ENCODE measurements at regions not wholly inside any gene's neighbourhood (a gene's known extent, or its start where the extent isn't known, plus 50 kb on each side); places are given as distances from the start of the nearest gene placed in this dataset.

GRCh38 chr6:21997119-21998037 lies 299.5 kb downstream of the PRL start:
- TF ChIP-seq CTCF (conservative IDR thresholded peaks at IDR 0.05; ENCODE audit: low read depth, low read length): no peak
- DNase-seq (ENCODE audit: low read depth): no peak

GRCh38 chr6:21998582-21998981 lies 298.3 kb downstream of the PRL start:
- no peak overlapping the region for H3K4me3 ChIP-seq (ENCODE audit: low read depth, low read length)
- TF ChIP-seq CTCF (conservative IDR thresholded peaks at IDR 0.05; ENCODE audit: low read depth, low read length): no peak
- no peak for DNase-seq (ENCODE audit: low read depth)

More at GRCh38 chr6:21997119-21998037, 299.5 kb downstream of the PRL start:
- H3K4me3 ChIP-seq (ENCODE audit: low read depth, low read length): no peak overlapping the region

GRCh38 chr6:21999012-21999528 lies 297.8 kb downstream of the PRL start:
- H3K4me3 ChIP-seq (ENCODE audit: low read depth, low read length): no peak overlapping the region
- no peak for TF ChIP-seq CTCF (conservative IDR thresholded peaks at IDR 0.05; ENCODE audit: low read depth, low read length)
- DNase-seq (ENCODE audit: low read depth): no peak

- no peak for TF ChIP-seq CTCF (conservative IDR thresholded peaks at IDR 0.05; ENCODE audit: low read depth, low read length)
- no peak overlapping the region for H3K4me3 ChIP-seq (ENCODE audit: low read depth, low read length)
These were observed 297.1 kb downstream of the PRL start for GRCh38 chr6:21999741-22000140.

GRCh38 chr6:22001396-22002027 lies 295.3 kb downstream of the PRL start:
- TF ChIP-seq CTCF (conservative IDR thresholded peaks at IDR 0.05; ENCODE audit: low read depth, low read length): no peak
- H3K4me3 ChIP-seq (ENCODE audit: low read depth, low read length): no peak overlapping the region
- no peak for DNase-seq (ENCODE audit: low read depth)

More at GRCh38 chr6:21999741-22000140, 297.1 kb downstream of the PRL start:
- no peak for DNase-seq (ENCODE audit: low read depth)

- TF ChIP-seq CTCF (conservative IDR thresholded peaks at IDR 0.05; ENCODE audit: low read depth, low read length): no peak
- no peak for DNase-seq (ENCODE audit: low read depth)
- no peak overlapping the region for H3K4me3 ChIP-seq (ENCODE audit: low read depth, low read length)
These were observed 293.5 kb downstream of the PRL start for GRCh38 chr6:22003287-22003686.
